ENCODE measurements at regions not wholly inside any gene's neighbourhood (a gene's known extent, or its start where the extent isn't known, plus 50 kb on each side); places are given as distances from the start of the nearest gene placed in this dataset.

DNA sequence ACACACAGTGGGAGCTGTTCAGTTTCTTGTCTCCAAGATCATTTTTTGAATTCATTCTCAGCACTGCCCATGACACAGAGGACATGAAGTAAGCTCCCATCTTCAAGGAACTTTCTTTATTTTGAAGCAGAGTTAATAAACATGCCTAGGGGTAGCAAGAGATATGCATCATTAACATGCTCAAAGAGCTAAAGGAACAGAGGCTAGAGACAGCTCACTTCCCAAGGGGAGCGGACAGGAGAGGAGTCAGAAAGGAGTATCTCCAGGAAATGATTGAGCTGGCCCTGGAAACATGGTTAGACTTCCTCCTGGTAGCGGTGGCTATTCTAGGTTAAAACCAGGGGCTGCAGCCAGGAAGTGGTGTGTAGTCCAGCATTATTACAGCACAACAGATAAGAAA is 135.9 kb downstream of the GPAM start:
- Histone ChIP-seq H2AFZ (ENCODE audit: low read length) (no peak overlapping the region), H2BK120ac (ENCODE audit: low read depth, low read length, poor library complexity, severe bottlenecking) (no peak overlapping the region), H2BK5ac (ENCODE audit: insufficient read length, low read length) (no peak overlapping the region), H4K91ac (ENCODE audit: insufficient read length, low read depth, low read length) (no peak overlapping the region), H2BK20ac (ENCODE audit: low read depth, low read length, poor library complexity, severe bottlenecking) (no peak overlapping the region), H3K79me2 (ENCODE audit: insufficient read depth, low read length) (no peaks in the 10 kb centered on the region), H3K18ac (ENCODE audit: insufficient read length, low read depth, low read length) (no peak overlapping the region), H3K27me3 (ENCODE audit: insufficient read depth, low read length) (no peaks in the 10 kb centered on the region), H4K20me1 (ENCODE audit: control insufficient read depth, insufficient read depth, insufficient read length) (no peaks in the 10 kb centered on the region), H3K56ac (ENCODE audit: insufficient read length, low read depth, low read length) (no peak overlapping the region), H3K9ac (ENCODE audit: extremely low read depth, insufficient read length, low read length) (no peak overlapping the region), H3K4ac (ENCODE audit: low read depth, low read length) (no peak overlapping the region), H4K8ac (replicated peaks; ENCODE audit: insufficient read length, low read depth, low read length) (no peak overlapping the region), H3K14ac (ENCODE audit: insufficient read depth, low read length) (no peak overlapping the region), H2BK12ac (ENCODE audit: insufficient read length, low read depth, low read length) (no peak overlapping the region), H4K5ac (ENCODE audit: insufficient read length, low read depth, low read length) (no peak overlapping the region), H3T11ph (ENCODE audit: low read length) (no peak overlapping the region), H3K27ac (ENCODE audit: insufficient read length, low read depth, low read length) (no peak overlapping the region), H3K9me3 (ENCODE audit: control insufficient read depth, low read depth, low read length) (no peaks in the 10 kb centered on the region), H2BK15ac (ENCODE audit: low read depth, low read length) (no peak overlapping the region), H2AK5ac (ENCODE audit: insufficient read length, low read length) (no peak overlapping the region), H3K23ac (ENCODE audit: insufficient read length, low read depth, low read length) (no peak overlapping the region), H3K4me1 (ENCODE audit: insufficient read depth, low read length) (no peaks in the 10 kb centered on the region), H3K79me1 (ENCODE audit: insufficient read depth, low read depth, low read length, poor library complexity, severe bottlenecking) (no peaks in the 10 kb centered on the region), H3K4me2 (ENCODE audit: insufficient read depth, insufficient read length, low read length) (no peak overlapping the region), H3K23me2 (ENCODE audit: insufficient read length, low read depth, low read length, poor library complexity, severe bottlenecking) (no peaks in the 10 kb centered on the region)
- DNase-seq = no peak
- Mint-ChIP-seq H3K9me3 (peaks cover 0 to 4% of the 10 kb centered on the region in 2 experiments; a peak in 3 of 5 replicates), H3K27me3 (ENCODE audit: low read depth) (0 out of 2 replicates have a peak, but pooled peaks cover 2% of the 10 kb centered on the region), H3K4me1 (no peaks in the 10 kb centered on the region; a peak in 1 of 4 replicates), H3K27ac (no peak overlapping the region), H3K36me3 (ENCODE audit: insufficient read depth in 1 of 3, low read depth in 3 of 3) (no peaks in the 10 kb centered on the region), H3K4me3 (no peak overlapping the region)
- WGBS (ENCODE audit: extremely low coverage, insufficient read length, low lambda C conversion rate) = no CpG with 5 or more reads among the region's 2 CpGs
- TF ChIP-seq, protein P1, sequence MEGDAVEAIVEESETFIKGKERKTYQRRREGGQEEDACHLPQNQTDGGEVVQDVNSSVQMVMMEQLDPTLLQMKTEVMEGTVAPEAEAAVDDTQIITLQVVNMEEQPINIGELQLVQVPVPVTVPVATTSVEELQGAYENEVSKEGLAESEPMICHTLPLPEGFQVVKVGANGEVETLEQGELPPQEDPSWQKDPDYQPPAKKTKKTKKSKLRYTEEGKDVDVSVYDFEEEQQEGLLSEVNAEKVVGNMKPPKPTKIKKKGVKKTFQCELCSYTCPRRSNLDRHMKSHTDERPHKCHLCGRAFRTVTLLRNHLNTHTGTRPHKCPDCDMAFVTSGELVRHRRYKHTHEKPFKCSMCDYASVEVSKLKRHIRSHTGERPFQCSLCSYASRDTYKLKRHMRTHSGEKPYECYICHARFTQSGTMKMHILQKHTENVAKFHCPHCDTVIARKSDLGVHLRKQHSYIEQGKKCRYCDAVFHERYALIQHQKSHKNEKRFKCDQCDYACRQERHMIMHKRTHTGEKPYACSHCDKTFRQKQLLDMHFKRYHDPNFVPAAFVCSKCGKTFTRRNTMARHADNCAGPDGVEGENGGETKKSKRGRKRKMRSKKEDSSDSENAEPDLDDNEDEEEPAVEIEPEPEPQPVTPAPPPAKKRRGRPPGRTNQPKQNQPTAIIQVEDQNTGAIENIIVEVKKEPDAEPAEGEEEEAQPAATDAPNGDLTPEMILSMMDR (conservative IDR thresholded peaks at IDR 0.05) = no peak
